Smooth muscle cell (in vitro differentiated cells): ENCODE measurements at regions not wholly inside any gene's neighbourhood (a gene's known extent, or its start where the extent isn't known, plus 50 kb on each side); places are given as distances from the start of the nearest gene placed in this dataset.
"Not testable (repeated sequence)": the region's sequence is repeated elsewhere in the genome, so short reads cannot be mapped to it uniquely, and the experiment has no call there.

Experiments
- DNase-seq: peaks from one replicate; lab custom pipeline; 2025; ENCODE audit not compliant: unreplicated experiment; lab: John Stamatoyannopoulos, UW
- H2AFZ ChIP-seq: fragments of 200-600 bp; sonication (generic); 2 replicates; pipeline ENCODE4 v1.6.0; 2016; ENCODE audit warnings: antibody characterized with exemption, low read depth, mild to moderate bottlenecking
- H3F3A ChIP-seq: fragments of 200-600 bp; sonication (generic); 2 replicates; pipeline ENCODE4 v1.6.0; 2017; ENCODE audit warnings: antibody characterized with exemption, low read depth
- H3K27ac ChIP-seq: fragments of 200-600 bp; sonication (generic); 2 replicates; pipeline ENCODE4 v1.5.1; 2016; ENCODE audit warnings: low read depth, mild to moderate bottlenecking
- H3K27me3 ChIP-seq: fragments of 200-600 bp; sonication (generic); 2 replicates; pipeline ENCODE4 v1.6.1; 2016; ENCODE audit warnings: low read depth, mild to moderate bottlenecking
- H3K36me3 ChIP-seq: fragments of 200-600 bp; sonication (generic); 2 replicates; pipeline ENCODE4 v1.5.1; 2016; ENCODE audit warnings: low read depth
- H3K4me1 ChIP-seq: fragments of 200-600 bp; sonication (generic); 2 replicates; pipeline ENCODE4 v1.5.1; 2016; ENCODE audit warnings: low read depth
- H3K4me2 ChIP-seq: fragments of 200-600 bp; sonication (generic); 2 replicates; pipeline ENCODE4 v1.6.0; 2016; ENCODE audit warnings: mild to moderate bottlenecking
- H3K4me3 ChIP-seq: fragments of 200-600 bp; sonication (generic); 2 replicates; pipeline ENCODE4 v1.5.1; 2016; ENCODE audit warnings: mild to moderate bottlenecking
- H3K79me2 ChIP-seq: fragments of 200-600 bp; sonication (generic); 2 replicates; pipeline ENCODE4 v1.6.0; 2016; ENCODE audit warnings: low read depth, mild to moderate bottlenecking
- H3K9ac ChIP-seq: fragments of 200-600 bp; sonication (generic); 2 replicates; pipeline ENCODE4 v1.6.0; 2016; ENCODE audit warnings: low read depth
- H3K9me3 ChIP-seq: fragments of 200-600 bp; sonication (generic); replicated peaks from 2 replicates; pipeline ENCODE4 v1.5.1; 2016; ENCODE audit warnings: low read depth
- H4K20me1 ChIP-seq: fragments of 200-600 bp; sonication (generic); 2 replicates; pipeline ENCODE4 v1.6.0; 2016; ENCODE audit warnings: low read depth
- CTCF ChIP-seq: fragments of 200-600 bp; sonication (generic); IDR thresholded peaks from 2 replicates; pipeline ENCODE4 v1.5.1; 2017; ENCODE audit warnings: borderline replicate concordance, mild to moderate bottlenecking, antibody characterized with exemption; ENCODE audit not compliant: insufficient read depth, poor library complexity, severe bottlenecking
- WGBS: methylation state at CpG from one replicate; pipeline ENCODE4 v1.1.7; 2016; ENCODE audit warnings: low lambda C conversion rate; 5-methylcytosine and 5-hydroxymethylcytosine counted together

- WGBS = 76% methylated on average over 2 of the region's 2 CpGs
These were observed 343.4 kb downstream of the LRRIQ3 start for GRCh38 chr1:73854527-73854926.

GRCh38 chr1:73842436-73842835, 355.5 kb downstream of the LRRIQ3 start:
- H3K4me2 ChIP-seq = no peak overlapping the region
- H3K27ac ChIP-seq = no peak overlapping the region
- H4K20me1 ChIP-seq = no peaks in the 10 kb centered on the region
- DNase-seq = no peak
- no peaks in the 10 kb centered on the region for H3K27me3 ChIP-seq
- H3K79me2 ChIP-seq = no peaks in the 10 kb centered on the region
- no peaks in the 10 kb centered on the region for H3F3A ChIP-seq
- TF ChIP-seq CTCF = no peak
- no peak overlapping the region for H2AFZ ChIP-seq
- no peak overlapping the region for H3K9ac ChIP-seq
- H3K4me1 ChIP-seq = no peaks in the 10 kb centered on the region
- no peaks in the 10 kb centered on the region for H3K36me3 ChIP-seq
- H3K4me3 ChIP-seq = no peak overlapping the region
- H3K9me3 ChIP-seq = no peaks in the 10 kb centered on the region

More at GRCh38 chr1:73854527-73854926, 343.4 kb downstream of the LRRIQ3 start:
- no peak for TF ChIP-seq CTCF
- Histone ChIP-seq H3K79me2 (no peaks in the 10 kb centered on the region), H3K9me3 (no peaks in the 10 kb centered on the region), H3K9ac (no peak overlapping the region), H3K27ac (no peak overlapping the region), H4K20me1 (no peaks in the 10 kb centered on the region), H2AFZ (no peak overlapping the region), H3K27me3 (no peaks in the 10 kb centered on the region), H3K4me2 (no peak overlapping the region), H3K4me1 (no peaks in the 10 kb centered on the region), H3K4me3 (no peak overlapping the region), H3F3A (no peaks in the 10 kb centered on the region), H3K36me3 (no peaks in the 10 kb centered on the region)
- no peak for DNase-seq

GRCh38 chr1:73839922-73840321, 358.1 kb downstream of the LRRIQ3 start:
- peak; percentile 57 for TF ChIP-seq CTCF
- WGBS = 23% methylated on average over 4 of the region's 4 CpGs
- DNase-seq = no peak

GRCh38 chr1:73832276-73833181, 365.4 kb downstream of the LRRIQ3 start:
- Histone ChIP-seq H3K27me3 (no peaks in the 10 kb centered on the region), H3K9me3 (no peaks in the 10 kb centered on the region), H3K4me3 (no peak overlapping the region), H3K4me2 (no peak overlapping the region), H3F3A (no peaks in the 10 kb centered on the region), H3K4me1 (no peaks in the 10 kb centered on the region), H3K9ac (no peak overlapping the region), H3K79me2 (no peaks in the 10 kb centered on the region), H3K36me3 (no peaks in the 10 kb centered on the region), H4K20me1 (no peaks in the 10 kb centered on the region), H3K27ac (no peak overlapping the region), H2AFZ (no peak overlapping the region)
- WGBS = 83% methylated on average over 5 of the region's 5 CpGs
- no peak for TF ChIP-seq CTCF
- no peak for DNase-seq

More at GRCh38 chr1:73839922-73840321, 358.1 kb downstream of the LRRIQ3 start:
- Histone ChIP-seq H3K9me3 (no peaks in the 10 kb centered on the region), H4K20me1 (no peaks in the 10 kb centered on the region), H2AFZ (no peak overlapping the region), H3K4me3 (no peak overlapping the region), H3K4me1 (no peaks in the 10 kb centered on the region), H3F3A (no peaks in the 10 kb centered on the region), H3K27me3 (no peaks in the 10 kb centered on the region), H3K36me3 (no peaks in the 10 kb centered on the region), H3K79me2 (no peaks in the 10 kb centered on the region), H3K4me2 (no peak overlapping the region), H3K27ac (no peak overlapping the region), H3K9ac (no peak overlapping the region)

- H4K20me1 ChIP-seq, H3K36me3 ChIP-seq, H3K9me3 ChIP-seq, H3K79me2 ChIP-seq, H3F3A ChIP-seq, H3K27me3 ChIP-seq, H2AFZ ChIP-seq, DNase-seq, H3K4me1 ChIP-seq, H3K9ac ChIP-seq, H3K4me3 ChIP-seq, H3K4me2 ChIP-seq, H3K27ac ChIP-seq: not testable (repeated sequence)
- WGBS = 97% methylated on average over 3 of the region's 3 CpGs
These were observed 370.7 kb downstream of the LRRIQ3 start for GRCh38 chr1:73827283-73827682.
